Ureter (tissue), 1 donor: ENCODE measurements at regions not wholly inside any gene's neighbourhood (a gene's known extent, or its start where the extent isn't known, plus 50 kb on each side); places are given as distances from the start of the nearest gene placed in this dataset.

Experiments
- DNase-seq: peaks from one replicate; pipeline ENCODE4 v3.0.0-alpha.2; 2020; ENCODE audit warnings: low spot score
- donor health status: DM: yes; HTN: yes; CAD: no.

DNA sequence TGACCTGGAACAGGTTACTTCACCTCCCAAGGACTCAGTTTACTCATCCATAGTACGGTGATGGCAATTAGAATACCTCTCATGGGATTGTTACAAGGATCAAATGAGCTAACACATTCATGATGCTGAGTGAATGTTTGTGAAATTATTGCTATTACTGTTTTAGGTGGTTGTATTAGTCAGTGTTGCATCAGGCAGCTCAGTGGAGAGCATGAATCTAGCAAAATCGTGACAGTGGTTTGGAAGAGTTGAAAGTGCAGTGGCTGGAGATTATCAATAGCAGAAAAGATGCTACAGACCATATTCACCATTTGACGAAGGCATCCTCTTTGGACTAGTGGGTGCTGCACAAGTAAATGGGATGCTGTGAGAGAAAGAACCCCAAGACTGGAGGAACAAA, 50.4 kb upstream of the CTNNBL1 start:
- no peak for DNase-seq

DNA sequence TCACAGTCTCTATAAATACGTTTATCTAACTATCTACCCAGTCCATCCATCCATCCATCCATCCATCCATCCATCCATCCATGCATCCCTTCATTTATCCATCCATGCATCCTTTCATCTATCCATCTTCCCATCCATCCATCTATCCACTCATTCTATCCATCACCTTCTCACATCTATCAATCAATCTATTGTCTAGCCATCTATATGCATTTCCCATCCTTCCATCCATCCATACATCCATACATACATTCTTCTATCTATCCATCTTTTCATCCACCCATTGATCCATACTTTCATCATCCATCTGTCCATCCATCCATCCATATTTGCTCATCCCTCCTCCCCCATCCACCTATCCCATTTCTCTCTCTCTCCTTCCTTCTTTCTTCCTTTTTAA, 51.6 kb upstream of the CTNNBL1 start:
- no peak for DNase-seq

DNA sequence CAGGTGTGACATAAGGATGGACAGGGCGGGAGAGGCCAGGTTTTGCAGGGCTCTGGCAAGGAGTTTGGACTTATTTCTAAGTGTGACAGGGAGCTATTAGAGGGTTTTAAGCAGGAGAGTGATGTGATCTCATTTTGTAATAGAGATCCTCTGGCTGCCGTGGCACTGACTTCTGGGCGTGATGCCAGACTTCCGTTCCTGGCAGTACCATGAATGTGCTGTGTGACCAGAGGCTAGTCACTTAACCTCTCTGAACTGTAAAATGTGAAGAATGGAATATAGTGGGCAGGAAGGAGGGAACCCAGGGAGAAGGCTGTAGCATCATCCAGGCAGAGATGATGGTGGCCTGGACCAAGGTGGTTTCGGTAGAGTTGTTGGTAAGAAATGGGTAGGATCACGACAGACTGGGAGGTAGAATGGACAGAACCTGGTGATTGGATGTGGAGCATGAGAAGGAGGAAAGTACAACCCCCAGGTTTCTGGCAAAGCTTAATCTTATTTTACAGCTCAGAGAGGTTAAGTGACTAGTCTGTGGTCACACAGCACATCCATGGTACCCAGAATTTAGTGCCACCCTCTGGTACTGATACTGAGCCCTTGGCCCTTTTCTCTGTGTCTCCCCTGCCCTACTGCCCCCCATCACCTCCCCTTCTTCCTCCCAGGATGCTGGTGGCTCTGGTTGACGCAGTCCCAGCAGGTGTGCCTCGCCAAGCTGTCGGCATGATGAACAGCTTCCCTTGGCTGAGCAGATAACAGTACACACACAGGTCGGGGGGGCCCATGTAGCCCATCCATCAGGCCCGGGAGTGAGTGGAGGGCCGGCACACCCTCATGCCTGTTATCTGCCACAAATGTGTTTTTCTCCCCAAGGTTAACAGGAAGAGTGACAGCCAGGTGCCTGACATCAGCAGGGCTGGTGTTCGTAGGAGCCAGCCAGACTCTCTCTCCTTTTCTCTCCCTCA, 52.9 kb upstream of the CTNNBL1 start:
- DNase-seq = no peak

DNA sequence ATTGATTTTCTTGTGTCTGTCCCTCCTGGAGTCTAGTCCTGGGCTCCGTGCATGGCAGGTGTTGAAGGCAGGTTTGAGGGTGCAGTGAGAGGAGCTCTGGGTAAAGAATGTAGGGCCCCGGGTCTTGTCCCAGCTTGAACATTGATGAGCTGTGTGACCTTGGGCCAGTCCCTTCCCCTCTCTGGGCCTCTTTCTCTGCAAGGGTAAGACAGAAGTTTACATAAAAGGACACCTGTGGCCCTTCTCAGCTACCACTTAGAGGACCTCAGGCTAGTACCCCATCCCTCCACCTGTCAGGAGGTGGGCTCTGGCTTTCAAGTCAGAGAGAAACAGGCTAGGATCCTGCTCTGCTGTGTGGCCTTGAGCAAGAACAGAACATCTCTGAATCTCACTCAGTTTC, 55.3 kb upstream of the CTNNBL1 start:
- no peak for DNase-seq

DNA sequence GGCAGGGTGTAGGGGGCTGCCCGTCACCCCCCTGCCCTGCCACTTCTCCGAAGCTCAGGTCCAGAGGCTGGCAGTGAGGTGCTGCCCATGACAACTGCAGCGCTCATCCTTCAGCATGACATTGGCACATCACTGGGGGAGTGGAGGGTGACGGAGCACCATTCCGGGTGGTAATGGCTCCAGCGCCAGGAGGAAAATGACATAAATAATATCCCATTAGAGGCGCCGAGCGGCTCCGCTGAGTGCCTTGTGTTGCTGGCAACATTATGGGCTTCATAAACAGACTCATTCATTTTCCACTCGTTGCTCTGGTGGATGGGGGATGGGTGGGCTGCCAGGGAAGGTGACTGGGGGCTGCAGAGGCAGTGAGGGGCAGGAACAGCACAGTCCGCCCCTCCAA, 56.9 kb upstream of the CTNNBL1 start:
- no peak for DNase-seq

DNA sequence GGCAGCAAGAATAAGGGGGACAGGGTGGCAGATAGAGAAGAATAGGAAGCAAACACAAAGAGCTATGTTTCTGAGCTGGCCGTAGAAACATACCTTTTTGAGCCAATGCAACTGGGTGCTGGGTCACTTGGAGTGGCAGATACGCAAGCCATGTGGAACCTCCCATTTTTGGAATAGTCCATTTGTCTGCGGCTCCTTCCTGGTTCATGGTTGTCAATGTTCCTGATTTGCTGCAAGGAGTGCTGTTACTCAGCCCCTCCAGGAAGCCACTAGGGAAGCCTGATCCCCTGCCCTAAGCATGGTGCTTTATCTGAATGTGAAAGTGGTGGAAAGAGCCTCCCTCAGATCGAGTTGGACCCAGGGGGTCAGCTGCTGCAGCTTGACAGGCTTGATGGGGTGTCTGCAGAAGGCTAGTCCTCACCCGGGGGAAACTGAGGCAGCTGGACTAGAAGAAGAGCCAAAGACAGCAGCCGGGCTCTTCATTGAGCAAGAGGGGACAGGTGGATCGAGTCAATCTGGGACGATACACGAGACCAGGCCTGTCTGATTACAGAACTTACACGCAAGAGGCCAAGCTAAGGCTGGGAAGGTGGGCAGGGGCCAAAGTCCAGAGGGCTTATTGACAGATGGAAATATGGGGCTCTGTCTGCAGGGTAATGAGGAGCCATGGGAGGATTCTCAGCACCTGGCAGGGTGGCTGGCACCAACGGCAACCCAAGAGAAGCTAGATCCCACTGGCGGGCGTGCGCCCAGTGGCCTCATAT, 57.4 kb upstream of the CTNNBL1 start:
- no peak for DNase-seq

DNA sequence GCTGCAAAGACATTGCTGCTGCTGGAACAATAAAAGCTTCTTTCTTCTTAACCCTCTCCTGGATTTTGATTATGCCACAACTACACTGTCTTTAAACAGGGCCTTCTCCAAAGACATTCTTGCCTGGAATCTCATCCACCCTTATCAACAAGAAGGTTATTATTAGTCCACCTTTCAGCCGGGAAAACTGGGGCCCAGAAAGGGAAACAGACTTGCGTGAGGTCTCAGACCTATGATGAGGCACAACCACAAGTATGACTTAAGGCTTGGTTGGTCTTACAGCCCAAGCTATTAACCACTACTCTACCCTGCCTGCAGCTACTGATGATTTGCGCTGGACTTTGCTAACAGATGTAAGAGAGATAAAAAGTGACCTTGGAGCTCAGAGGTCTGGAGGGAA, 62.8 kb upstream of the CTNNBL1 start:
- no peak for DNase-seq

DNA sequence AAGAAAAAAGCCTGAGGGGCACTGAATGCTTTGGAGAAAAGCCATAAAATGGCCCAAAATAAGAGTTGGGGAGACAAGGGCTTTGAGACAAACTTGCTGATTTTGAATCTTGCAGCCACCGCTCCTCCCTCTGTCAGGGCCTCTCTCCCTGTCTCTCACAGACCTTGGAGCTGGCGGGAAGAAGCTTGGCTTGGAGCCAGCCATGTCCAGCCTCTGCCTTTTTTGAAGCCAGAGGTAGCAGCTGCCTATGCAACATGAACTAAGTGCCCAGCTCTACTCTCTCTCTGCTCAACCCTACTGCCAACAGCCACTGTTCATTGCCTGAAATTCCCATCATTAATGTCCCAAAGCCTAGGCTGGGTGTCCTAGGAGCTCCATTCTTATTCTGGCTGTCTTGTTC, 63.7 kb upstream of the CTNNBL1 start:
- no peak for DNase-seq

DNA sequence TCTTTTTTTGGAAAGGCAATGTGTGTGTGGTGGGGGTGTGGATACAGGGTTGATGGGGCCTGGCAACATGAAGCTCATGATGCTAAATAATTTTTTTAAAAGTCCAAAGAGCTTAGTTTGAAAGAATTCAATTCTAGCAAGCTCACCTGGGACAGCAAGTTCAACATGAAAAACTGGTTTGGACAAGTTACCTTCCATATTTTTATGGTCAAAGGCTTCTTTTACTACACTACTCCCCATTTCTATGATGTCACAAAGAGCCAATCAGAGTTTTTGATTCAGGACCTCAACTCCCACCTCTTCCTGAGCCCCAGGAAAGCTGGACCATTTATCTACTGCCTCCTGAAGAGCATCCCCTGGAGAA, 66.1 kb upstream of the CTNNBL1 start:
- no peak for DNase-seq

DNA sequence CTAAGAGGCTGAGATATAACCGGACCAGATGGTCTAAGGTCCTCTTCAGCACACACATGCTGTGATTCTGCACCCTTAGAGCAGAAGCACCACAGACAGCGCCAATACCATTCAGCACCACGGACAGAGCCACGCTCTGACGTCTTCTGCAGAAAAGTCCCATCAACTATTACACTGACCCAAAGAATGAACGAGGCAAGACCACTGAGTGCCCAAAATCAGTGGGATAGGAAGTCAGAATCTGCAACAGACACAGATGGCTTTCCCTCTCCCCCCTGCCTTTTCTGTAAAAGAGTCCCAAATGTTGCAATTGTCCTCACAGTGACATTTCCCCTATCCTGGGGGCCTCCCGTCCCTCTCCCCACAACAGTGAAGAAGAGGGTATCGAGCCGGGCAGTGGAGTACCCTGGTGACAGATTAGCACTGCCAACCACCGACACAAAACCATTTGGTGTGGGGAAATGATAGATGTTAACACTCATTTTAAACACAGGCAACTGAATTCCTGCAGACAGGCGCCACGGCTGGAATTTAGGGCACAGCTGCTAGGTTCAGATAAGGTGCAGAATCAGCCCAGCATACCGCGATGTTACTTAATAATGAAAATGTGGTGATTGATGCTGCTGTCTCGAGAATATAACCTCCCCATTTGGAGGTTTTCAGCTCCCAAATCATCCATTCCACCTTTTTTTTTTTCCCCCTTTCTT, 66.6 kb upstream of the CTNNBL1 start:
- no peak for DNase-seq

DNA sequence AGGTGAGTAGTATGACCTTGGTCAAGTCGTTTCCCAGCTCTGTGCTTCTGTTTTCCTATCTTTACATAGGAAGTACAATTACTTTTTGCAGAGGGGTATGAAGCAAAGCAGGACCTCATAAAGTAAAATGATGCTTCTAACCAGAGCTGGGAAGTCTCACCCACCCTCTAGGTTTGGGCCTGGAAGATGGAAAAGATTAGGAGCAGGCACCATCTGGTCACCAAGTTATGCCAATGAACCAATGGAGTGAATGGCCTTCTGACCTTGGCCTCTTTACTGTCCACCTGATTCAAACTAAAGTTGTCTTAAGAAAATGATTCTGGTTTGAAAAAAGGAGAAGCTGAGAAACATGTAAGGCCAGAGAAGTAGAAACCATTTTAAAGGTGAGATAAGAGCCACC, 68.9 kb upstream of the CTNNBL1 start:
- DNase-seq = no peak

DNA sequence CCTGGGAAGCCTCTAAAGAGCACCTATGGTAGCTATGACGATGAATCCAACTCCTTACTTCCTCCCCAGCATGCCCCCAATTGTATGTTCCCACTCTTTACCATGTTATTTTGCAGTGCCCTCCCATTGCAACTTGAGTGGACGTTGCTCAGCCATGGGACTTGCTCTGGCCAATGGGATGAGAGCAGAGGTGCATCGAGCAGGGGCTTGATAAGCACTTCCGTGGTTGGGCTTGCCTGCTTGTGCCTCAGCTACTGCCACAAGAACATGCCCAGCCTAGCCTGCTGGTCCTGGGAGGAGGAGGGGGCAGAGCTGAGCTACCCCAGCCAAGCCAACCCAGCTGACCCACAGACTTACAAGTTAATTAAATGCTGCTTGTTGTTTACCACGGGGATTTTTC, 71.1 kb upstream of the CTNNBL1 start:
- no peak for DNase-seq

DNA sequence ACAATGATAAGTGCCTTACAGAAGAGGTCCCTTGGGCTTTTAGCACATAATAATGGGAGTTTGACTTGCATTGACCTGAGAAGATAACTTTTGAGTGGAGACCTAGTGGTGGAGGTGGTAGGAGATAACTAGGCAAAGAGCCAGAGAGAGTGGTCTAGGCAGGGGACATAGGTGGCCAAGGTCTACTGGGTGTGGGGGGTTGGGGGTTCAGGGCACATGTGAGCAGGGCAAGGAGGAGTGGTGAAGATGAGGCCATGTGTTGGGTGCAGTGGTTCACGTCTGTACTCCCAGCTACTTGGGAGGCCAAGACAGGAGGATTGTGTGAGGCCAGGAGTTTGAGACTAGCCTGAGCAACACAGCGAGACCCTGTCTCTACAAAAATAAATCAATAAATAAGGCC, 74.3 kb upstream of the CTNNBL1 start:
- DNase-seq = no peak

DNA sequence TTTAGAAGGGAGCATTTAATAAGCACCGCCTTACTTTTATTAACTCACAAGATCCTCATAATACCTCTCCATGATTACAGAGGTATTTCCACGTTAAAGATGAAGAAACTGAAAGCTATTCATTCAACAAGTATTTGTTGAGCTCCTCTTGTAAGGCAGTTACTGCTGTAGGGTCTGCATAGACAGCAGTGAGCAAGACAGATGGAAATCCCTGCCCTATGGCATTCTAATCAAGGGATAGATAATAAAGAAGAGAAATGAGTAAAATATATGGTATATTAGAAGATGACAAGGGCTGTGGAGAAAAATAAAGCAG, 77.8 kb upstream of the CTNNBL1 start:
- DNase-seq = no peak

DNA sequence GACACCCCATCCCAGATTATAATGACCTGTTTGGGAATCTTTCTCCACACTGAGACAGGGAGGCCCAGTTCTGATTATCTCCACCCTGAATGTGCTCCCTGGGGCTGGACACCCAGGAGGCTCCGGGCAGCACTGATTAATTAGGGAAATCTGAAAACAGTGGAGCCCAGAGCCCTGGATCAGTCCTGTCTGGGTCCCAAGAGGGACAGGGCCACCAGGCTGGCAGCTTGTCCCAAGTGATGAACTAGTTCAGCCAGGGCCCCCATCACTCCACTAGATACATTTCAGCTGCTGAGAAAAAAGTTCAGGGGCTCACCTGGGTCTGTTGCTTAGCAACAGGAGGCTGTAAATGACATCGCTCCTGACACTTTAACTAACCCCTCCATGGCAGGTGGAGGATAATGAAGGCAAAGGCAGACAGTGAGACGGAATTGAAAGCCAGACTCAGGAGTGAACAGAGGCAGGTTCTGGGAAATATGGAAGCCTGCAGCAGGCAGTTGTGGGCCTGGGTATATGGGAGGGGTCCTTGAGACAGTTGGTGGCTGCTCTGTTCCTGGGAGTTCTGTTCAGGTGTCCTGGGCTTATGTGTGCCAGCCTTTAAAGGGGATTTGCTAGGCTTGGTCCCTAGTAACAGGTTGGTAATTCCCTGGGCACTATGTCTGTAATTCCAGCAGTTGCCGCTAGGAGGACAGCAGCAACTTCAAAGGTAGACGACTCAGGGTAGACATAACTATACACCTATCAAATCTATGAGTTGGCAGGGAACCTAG, 78.3 kb upstream of the CTNNBL1 start:
- DNase-seq = peak; percentile 51

DNA sequence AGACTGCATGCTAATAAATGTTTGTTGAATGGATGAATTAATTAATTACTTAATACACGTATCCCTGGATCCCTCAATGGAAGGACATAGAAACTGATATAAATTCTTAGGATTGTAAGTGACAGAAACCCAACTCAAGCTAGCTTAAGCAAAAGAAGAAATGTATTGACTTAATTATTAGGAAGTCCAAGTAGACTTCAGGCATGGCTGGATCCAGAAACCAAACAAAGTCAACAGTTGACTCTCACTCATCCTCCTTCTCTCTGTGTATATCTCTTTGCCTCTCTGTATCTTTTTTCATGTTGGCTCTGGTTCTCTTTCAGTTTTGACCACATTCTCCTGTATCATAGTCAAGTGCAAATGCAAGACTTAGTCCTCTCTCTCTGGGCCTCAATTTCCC, 82.0 kb upstream of the CTNNBL1 start:
- no peak for DNase-seq

DNA sequence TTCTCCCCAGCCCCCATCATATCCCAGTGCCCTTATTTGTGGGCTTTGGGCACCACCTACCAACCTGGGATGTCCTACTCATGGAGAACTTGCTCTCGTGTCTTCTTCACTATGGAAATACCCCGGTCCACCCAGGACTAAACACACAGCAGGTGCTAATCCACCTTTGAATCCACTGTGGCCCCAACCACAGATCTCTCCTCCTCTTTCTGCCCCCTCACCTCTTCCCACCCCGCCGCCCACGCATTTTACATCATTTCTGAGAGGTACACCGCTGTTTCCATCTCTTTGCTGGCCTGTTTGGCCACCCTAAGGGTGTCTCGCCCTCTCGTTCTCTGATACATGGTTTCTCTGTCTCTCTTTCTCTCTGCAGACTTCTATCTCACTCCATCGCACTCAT, 82.5 kb upstream of the CTNNBL1 start:
- no peak for DNase-seq

DNA sequence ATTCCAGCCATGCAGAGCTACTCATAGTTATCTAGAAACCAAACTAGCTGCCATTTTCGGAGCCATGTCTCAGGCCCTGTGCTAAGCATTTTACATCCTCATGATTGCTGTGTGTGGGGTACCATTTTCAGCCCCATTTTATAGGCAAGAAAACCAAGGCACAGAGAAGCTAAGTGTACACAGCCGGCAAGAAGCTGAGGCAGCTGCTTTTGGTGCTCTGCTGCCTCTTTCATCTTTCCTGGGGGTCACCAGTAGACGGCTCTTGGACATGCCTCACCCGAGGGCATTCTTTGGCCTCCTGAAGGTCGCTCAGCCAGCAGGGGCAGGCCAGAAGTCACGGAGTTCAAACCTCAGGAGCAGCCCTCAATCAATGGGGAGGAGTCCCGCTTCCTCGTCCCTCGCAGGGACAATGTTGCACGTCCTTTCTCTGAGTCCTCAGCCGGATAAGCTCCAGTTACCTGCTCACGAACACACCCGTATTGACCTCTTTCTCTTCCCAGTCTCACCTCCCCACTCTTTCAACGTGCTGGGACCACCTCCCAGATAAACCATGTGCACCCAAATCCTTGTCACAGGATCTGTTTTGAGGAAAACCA, 82.6 kb upstream of the BLCAP start:
- DNase-seq = no peak

DNA sequence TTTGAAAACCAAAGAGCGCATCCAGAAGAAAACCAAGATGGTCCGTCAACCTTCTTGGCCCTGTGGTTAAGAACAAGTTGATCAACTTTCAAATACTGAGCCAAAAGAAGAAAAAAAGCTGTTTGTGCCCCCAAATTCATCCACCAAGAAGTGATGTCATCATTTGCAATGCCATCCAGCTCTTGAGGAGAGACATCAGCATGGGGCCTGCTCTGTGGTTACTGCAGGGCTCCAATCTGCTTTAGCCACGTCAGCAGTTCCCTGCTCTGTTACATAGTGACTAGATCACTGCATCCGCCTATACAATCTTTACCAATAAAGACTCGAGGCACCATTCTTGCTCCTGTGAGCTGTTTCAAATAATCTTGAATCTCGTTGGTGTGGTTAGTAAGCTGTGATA, 75.0 kb upstream of the BLCAP start:
- DNase-seq = no peak

DNA sequence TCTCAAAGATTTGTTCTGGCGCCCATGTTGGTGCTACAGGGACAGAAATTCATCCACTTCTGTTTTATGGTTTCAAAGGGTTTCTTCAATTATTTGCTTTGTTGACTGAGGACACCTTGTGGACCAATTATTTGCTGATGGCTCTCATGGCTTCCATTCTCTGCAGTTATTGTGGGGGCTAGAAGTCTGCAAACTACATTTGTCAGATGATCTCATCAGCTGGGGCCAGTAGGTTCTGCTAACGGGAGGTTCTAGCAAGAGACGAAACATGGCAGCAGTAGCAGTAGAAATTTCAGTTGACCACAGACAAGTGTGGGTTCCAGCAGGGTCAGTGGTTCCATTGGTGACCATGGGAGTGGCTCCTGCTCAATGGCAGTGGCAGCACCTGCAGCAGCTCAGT, 72.8 kb upstream of the BLCAP start:
- DNase-seq = no peak

DNA sequence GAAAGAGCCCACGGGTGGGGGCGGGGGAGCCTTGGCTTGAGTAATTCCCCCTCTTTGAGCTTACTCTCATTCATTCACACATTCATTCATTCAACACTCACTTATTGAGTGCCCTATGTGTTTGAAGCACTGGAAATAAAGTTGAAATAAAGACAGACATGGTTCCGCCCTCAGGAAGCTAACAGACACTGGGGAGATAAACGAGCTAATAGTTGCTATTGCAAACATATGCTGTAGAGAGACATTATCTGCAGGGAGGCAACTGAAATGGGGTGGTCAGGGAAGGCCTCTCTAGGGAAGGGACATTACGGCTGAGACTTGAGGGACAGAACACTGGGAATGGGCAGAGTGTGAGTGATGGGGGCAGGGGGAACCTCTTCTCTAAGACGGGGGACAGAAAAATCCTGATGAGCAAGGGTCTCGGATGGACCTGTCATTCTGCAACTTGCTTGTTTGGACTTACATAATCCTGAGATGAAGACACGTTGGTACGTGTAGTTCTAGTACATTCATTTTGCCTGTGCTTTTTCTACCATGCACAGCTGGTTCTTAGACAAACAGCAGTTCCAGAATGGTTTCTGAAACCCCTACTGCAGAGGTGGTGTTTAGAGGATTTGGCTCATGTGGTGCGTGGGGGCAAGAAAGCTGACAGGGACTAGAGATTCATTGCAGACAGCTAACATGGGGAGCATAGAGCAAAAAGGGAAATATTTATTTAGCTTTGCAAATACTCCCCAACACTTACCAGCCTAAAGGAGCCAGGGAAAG, 71.1 kb upstream of the BLCAP start:
- no peak for DNase-seq
